ENCODE measurements at regions not wholly inside any gene's neighbourhood (a gene's known extent, or its start where the extent isn't known, plus 50 kb on each side); places are given as distances from the start of the nearest gene placed in this dataset.

DNA sequence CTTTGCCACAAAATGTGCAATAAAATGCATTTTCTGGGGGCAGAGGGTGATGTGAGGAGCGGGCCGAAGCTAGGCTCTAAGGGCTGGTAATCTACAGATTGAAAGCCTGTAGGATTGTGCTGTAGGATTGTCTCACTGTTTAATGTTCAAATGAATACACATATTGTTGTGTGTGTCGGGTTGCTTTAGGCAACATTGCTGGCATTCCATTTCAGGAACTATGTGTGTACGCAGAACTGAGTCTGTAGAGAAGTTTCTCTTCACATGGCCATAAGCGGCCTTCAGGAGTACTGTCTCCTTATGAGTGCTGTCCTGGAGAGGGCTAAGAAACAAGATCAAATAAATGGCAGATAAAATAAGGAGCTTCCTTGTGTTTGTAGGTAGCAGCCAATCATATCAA lies 540.2 kb downstream of the GATA3 start:
- TF ChIP-seq EZH2phosphoT487 (IDR thresholded peaks at IDR 0.05; ENCODE audit: insufficient read depth, low read depth) (no peak), EZH2 (IDR thresholded peaks at IDR 0.05; ENCODE audit: insufficient read depth, poor library complexity, severe bottlenecking) (no peak)
